CD4-positive, alpha-beta T cell treated with Interleukin-2 at 100 ng/mL for 4 hours (primary cell): ENCODE measurements at regions not wholly inside any gene's neighbourhood (a gene's known extent, or its start where the extent isn't known, plus 50 kb on each side); places are given as distances from the start of the nearest gene placed in this dataset.
"Not testable (repeated sequence)": the region's sequence is repeated elsewhere in the genome, so short reads cannot be mapped to it uniquely, and the experiment has no call there.

Source experiments
- DNase-seq: peaks from one replicate; pipeline ENCODE4 v3.0.0-alpha.2; 2020; ENCODE audit warnings: low spot score

DNA sequence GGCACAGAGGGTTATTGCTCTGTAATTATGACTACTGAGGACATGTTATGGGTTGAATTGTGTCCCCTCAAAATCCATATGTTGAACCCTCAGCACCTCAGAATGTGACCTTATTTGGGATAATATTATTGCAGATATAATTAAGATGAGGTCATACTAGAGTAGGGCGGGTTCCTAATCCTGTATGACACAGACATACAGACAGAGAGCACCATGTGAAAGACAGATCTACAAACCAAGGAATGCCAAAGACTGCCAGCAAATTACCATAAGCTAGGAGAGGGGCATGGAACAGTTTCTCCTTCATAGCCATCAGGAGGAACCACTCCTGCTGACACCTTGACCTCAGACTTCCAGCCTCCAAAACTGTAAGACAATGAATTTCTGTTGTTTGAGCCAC is 115.2 kb upstream of the OTUD4 start:
- no peak for DNase-seq

DNA sequence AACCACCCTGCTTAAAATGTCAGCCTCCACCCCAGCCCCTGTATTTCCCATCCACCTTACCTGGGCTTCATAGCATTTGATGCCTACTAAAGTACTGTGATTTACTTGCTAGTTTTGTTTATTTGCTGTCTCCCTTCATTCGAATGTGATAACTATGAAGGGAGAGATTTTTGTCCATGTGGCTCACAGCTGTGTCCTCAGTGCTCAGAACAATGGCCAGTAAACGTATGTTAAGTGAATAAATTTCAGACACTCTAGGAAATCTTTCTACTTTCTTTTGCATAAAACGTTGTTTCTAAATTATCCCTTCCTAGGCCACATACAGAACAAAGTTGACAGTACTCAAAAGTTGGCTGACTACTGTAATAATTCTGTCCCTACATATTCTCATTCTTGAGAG is 114.7 kb upstream of the OTUD4 start:
- DNase-seq = no peak

DNA sequence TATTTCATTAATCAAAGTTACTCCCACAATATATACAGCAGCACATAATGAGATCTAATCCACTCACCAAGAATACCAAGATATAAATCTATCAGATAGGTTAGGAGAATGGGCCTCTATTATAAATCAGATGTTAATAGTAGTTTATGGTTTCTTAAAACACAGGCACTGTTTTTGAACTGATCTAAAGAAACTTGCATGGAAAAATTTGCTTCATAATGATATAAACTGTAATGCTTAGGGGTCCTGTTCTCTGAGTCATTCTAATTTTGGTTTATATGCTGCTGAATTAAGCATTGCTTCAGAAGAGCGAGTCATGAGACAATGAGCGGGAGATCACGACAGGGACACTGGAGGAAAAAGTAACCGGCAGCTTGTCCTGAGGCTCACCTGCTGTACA is 113.3 kb upstream of the OTUD4 start:
- DNase-seq = no peak

DNA sequence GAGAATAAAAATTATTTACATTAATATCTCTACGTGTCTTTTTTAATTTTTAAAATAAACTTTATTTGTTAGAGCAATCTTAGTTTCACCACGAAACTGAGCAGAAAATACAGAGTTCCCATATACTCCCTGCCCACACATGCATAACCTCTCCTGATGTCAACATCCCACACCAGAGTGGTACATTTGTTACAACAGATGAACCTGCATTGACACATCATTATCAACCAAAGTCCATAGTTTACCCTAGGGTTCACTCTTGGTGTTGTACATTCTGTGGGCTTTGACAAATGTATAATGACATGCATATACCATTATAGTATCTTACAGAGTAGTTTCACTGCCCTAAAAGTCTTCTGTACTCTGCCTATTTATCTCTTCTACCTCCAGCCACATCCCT is 110.6 kb upstream of the OTUD4 start:
- no peak for DNase-seq

DNA sequence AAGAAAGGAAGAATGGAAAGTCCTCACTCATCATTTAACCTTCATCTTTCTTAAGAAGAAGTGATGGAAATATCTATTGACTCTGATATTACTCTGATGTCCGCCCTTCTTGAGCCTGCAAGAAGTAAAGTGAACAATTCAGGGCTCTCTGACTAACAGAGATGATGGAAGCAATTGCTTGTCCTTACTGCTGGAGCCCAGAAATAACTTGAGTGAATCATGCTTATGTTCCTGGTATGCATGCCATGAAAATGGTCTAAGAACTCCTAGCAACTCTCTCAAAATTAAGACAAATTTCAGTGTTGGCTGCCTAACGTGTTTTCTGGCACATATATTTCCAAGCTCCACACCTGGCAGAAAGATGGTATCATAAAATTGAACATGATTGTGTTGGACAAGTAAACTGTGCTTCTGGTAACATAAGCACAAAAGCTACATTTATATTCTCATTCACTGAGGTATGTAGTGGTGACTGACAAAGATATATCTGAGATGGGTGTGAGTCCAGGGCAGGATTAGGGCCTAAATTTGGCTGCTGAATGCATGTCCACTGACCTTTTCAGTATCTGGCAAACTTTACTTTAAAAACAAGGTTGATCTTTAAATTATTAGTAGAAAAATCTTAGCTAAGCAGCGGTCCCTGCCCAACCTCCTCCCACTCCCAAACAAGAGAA is 109.2 kb upstream of the OTUD4 start:
- no peak for DNase-seq

DNA sequence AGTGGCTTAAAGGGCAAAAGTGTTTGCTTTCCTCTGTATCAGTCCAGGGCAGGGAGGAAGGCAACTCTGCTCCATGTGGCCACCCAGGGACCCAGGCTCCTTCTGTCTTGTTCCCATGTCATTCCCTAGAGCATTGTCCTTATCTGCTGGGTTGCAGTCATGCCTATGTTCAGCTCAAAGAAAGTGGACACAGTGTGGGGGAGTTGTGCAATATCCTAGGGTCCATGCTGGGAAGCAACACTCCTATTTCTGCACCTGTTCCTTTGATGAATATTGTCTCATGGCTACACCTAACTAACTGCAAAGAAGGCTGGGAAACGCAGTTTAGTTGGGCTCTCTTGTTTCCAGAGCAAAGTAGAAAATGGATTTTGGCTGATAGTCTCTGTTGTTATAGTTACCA is 107.0 kb upstream of the OTUD4 start:
- no peak for DNase-seq

DNA sequence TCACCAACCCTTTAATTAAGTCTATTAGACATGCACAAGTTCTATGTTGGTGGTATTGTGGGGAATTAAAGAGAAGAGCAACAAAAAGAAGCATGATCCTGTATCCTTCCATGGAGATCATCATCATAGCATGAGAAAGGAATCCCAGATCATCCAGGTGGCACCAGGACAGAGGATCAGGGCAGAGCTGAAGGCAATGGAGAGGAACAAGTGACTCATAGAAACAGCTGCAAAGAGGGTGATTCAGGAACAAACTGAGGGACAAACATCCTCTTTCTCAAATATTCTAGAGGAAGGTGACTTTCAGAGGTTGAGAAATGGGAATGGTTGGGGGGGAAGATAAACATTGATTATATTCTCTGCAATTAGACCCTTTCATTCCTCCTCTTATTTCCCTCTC is 105.5 kb upstream of the OTUD4 start:
- no peak for DNase-seq

DNA sequence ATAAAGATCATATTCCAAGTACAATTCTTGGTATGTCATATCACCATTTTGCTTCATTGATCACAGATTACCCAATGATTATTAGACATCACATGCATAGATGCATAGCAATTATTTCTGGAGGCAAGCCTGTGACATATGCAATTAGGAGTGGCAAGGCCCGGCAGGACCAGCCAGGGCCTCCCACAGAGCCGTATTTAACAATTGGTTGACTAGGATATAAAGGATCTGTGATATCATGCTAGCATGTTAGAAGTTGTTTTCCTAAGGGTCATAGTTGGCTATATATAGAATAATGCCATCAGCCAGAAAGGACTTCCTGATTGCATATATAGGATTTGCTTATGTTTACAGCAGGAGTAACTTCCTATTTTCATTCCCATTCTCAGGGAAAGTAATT is 103.5 kb upstream of the OTUD4 start:
- no peak for DNase-seq

DNA sequence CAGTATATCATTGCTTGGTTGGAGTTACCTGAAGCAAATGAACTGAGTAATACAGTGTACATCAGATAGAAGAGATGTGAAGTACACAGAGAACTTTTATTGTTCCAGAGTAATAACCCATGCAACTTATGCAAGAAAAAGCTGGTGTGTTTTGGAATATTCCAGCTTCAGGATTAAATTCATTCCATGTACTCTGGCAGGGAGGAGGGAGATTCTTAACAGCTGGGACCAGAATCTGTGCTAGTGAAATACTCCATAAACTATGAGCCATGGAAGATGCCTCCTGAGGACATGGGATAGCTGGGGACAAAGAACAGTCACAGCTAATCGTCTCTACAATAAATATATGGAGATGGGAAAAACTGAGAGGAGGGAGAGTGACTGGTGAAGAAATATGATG is 101.6 kb upstream of the OTUD4 start:
- DNase-seq = no peak

DNA sequence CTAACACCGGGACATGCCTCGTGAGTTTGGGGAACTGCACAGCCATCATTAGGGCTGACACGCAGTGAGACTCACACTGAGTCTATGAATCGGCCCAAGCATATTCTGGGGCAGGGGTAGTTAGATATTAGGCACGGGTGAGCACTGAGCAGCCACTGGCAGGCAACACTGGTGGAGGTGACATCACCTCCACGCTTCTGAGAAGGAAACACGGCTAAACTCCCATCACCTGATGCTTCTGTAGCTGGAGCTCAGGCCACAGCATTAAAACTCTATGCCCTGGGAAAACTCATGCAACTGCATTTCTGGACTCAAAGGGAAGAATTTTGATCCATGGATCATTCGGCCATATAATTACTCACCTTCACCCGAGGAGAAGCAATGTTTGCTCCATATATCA is 100.8 kb upstream of the OTUD4 start:
- DNase-seq = no peak

DNA sequence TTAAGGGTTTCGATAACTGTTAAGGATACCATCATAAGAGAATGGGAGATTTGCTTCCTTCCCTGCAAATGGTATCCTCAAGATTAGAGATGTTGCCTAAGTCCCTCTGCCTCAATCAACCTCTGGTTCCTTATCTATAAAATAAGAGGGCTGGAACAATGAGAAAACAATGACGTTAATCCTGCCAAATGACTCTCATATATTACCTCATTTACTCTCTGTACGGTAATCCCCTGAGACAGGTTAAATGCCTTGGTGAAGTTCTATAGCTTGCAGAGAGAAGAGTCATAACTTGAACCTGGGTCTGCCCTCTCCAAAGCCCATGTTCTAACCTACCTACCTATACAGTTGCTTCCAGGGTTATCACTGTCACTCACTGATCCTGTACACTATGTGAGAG is 100.2 kb upstream of the OTUD4 start:
- DNase-seq = no peak

DNA sequence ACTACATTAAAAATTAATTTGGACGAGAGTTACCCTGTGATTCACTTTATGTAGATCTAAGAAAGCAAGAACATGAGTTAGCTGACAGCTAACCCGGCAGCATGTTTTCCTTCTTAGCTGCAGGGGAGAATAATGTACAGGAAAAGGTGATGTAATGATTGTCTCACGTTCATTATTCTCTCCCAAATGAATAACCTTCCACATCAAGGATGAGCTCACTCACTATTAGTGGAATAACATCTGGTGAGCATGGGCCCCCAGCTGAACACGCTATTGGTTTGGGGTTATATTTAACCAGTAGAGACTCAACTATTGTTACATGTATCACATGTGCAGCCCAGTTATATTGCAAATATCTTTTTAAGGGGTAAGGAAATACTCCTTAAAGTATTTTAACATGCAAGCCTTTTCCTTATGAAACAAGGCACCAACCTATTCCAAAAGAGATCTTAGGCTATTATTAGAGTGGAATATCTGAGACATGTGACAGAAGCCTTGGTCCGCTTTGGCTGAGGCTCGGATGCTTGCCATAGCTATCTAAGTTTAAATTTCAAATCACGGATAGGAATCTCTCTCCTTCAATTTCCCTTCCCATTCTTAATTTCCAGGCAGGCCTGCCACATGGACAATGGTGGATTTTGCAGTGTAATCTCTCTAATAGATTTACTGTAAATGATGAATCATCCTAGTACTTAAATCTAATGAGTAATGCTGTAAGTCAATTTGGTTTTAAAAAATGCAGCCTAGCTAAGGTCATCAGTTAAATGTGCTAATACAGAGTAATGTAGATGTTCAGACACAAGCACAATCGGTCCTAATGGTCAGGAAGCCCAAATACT is 99.0 kb upstream of the OTUD4 start:
- DNase-seq = no peak

DNA sequence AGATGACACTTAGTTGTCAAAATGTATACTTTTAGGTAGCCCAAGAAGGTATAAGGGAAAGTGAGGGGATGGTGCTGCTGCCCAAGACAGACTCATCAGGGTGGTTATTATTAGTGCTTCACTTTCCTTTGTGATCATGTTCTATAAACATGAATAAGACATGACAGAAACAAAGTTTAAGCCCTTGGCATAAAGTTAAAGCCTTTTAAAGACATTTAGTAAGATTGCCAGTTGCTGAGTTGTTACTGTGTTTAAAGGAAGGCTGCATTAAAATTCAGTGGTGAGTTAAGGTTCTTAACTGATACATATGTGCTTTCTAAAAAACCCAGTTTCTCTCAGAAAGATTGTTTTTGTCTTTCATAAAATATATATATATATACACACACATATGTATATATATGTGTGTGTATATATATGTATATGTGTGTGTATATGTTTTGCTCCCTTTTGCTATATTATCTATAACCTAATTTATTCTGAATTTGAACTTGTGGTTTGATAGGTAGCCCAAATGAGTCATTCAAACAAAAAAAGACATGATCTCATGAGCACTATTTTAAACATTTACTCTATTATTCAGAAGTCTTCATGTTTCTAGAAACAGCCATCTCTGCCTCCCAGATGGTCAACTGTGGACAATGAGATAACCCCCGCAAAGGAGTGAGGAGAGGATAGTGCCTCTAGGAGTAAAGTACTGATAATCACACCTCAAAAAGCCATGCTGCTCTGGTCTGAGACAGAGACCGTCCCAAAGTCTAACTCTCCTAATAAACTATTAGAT is 98.1 kb upstream of the OTUD4 start:
- no peak for DNase-seq

DNA sequence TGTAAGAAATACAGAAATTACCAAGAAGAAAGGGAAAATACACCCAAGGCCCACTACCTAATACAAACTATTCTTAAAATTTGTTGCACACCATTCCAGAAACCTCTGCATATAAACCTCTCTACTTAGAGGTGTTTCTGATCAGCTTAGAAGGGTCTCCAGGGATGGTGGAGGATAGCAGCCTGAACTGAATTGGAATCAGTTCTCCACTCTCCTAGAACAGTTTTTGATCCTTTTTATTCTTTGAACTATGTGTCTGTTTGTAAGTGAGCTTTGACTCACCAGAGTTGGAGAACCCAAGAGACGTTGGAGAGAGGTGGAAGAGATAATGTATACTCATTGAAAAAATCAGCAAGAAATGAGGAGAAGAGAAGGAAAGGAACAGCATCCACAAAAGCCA is 96.6 kb upstream of the OTUD4 start:
- no peak for DNase-seq

DNA sequence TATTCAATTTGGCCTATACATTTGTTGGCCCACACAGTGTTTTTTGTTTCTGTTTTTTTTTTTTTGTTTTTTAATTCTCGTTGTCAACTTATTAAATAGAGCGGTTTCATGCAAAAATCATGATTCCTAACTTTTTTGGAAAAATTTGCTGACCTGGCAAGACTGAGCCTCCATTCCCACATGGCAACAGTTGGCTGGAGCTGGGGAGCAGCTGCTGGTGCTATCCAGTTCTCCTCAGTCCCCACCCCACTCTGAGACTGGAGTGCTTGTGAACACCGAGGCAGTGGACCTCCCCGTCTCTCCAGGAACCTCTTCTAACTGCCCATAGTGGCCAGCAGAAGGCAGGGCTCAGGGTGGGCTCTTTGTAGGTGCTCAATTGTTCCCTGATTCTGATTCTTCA is 95.7 kb upstream of the OTUD4 start:
- DNase-seq = no peak

DNA sequence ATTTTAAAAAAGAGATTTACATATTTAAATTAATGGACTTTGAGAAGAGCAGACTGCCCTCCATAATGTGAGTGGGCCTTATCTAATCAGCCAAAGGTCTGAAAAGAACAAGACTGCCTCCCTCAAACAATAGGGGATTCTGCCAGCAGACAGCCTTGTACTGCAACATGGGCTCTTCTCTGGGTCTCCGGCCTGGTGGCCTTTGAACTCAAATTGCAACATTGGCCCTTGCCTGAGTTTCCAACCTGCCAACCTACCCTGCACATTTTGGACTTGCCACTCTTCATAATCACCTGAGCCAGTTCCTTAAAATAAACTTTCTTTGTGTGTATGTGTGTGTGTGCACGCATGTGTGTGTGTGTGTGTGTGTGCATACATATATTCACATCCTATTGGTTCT is 90.8 kb upstream of the OTUD4 start:
- DNase-seq = no peak

DNA sequence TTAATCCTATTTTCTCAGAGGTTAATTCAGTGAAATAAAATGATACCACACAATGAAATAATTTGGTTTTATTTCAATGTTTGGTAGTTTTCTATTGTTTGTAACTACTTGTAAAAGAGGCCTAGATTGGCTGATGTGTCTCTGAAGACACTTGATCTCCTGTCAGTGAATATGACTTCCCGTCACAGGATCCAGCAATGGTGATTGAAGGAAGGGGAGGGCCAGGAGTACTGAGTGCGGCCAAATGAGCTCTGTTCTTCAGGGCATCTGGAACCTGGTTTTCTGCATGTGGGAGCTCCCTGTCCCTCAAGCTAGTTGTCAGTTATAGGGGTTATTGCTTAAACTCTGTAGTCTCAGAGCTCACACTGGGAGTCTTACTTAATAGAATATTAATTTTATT is 86.5 kb upstream of the OTUD4 start:
- DNase-seq = no peak

DNA sequence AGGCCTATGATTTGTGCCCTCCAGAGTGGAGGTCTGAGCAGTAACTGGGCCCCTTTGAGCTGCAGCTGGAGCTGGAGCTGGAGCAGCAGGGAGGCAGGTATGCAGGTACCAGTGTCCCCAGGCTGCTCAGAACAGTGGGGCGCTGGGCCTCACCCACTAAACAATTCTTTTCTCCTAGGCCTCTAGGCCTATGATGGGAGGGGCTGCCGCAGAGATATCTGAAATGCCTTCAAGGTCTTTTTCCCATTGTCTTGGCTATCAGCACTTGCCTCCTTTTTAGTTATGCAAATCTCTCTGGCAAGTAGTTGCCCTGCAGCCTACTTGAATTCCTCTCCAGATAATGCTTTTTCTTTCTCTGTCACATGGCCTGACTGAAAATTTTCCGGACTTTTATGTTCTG is 79.7 kb upstream of the OTUD4 start:
- no peak for DNase-seq

DNA sequence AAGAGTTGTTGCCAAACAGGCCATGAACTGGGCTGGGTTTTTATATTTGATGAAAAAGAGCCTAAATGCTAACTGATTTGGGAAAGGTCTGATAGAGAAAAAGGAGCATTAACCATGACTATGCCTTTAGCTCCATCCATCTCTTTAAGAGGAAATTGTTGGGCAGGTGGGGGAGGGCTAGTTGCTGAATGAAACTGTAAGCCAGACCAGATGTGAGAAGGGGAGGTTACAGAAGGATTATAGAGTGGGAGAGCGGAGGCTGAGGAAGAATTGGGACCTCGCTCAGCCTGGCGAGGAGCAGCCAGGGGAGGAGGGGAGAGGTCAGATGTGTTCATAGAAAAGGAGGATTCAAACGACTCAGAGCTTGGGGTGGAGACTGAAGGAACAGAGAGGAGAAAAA is 74.9 kb upstream of the OTUD4 start:
- not testable (repeated sequence) for DNase-seq

DNA sequence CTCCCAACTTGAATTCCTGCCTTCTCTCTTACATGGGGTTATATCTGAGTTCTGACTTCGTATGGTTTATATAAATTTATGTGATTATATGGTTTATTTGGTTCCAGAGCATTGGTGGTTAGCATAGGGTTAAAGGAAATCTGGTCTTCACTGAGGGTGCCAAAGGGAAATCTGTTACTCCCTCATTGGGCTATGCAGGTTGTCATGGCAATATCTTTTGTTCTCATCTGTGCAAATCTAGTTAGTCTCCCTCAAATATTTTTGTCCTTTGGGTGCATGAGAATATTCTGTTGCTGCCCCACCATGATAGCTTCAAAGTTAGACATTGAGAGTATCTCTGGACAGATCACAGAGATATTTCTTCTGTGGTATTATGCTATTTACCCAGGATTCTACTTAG is 71.8 kb upstream of the OTUD4 start:
- DNase-seq = no peak

DNA sequence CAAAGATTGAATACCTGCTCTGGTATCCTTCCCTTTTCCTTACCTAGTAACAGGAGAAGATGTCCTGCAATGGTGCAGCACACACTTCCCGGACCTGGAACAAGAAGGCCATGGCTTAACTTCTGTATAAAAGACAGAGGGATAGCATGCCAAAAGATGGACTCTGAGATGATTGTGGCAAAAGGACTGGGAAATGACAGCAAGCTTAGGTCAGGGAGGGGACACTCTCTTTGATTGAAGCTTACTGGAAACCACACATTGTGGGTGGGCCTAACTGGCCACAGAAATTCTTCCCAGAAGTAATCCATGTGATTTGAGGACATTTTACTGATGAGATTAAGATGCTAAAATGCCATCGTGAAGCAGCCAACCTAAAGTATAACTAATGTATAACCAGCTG is 71.0 kb upstream of the OTUD4 start:
- DNase-seq = no peak

DNA sequence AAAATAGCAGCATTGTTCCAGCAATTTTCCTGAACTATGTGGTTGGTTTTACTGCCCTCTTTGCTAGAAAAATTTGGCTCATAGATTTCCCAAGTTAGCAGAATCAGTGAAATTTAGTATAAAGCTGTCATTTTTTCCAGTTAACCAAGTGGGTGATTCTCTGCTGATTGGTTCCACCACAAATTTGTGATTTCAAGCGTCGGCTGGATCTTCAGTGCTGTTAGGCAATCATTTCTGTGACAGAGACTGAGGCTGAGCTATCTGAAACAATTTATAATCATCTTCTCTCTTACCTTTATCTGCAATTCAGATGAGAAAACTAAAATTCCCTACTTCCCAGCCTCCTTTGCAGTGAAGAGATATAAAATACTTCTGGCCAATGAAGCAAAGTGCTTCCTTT is 68.6 kb upstream of the OTUD4 start:
- no peak for DNase-seq

DNA sequence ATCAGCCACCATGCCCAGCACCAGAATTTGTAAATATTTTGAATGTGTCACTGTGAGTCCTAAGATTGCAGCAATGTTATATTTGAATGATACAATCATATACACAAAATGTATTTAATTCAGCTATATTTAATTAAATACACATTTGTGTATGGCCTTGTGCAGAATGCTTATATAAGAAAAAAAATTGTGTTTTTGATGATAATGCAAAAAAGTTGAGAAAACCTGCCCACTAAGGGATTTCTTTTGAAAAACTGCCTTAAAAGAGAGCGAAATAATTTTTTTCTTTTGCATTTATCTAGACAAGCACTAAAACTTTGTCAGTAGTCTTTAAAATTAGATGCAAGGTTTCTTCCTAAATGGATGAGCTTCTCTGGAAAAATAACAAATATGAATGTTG is 68.1 kb upstream of the OTUD4 start:
- no peak for DNase-seq
